Effector memory CD4-positive, alpha-beta T cell (primary cell): ENCODE measurements at regions not wholly inside any gene's neighbourhood (a gene's known extent, or its start where the extent isn't known, plus 50 kb on each side); places are given as distances from the start of the nearest gene placed in this dataset.
"Not testable (repeated sequence)": the region's sequence is repeated elsewhere in the genome, so short reads cannot be mapped to it uniquely, and the experiment has no call there.

Experiments used
- DNase-seq, 3 donors: peaks; one replicate each; pipeline ENCODE4 v3.0.0-alpha.2; 2020
- H3K27ac ChIP-seq: 2 replicates; pipeline ENCODE4 v1.7.0; 2013; ENCODE audit warnings: mild to moderate bottlenecking, low read length, moderate library complexity; ENCODE audit not compliant: insufficient read depth, poor library complexity, severe bottlenecking
- H3K27me3 ChIP-seq: replicated peaks from 2 replicates; pipeline ENCODE4 v1.7.0; 2013; ENCODE audit warnings: mild to moderate bottlenecking, low read length; ENCODE audit not compliant: insufficient read depth, control insufficient read depth, poor library complexity, severe bottlenecking
- H3K36me3 ChIP-seq: 2 replicates; pipeline ENCODE4 v1.7.0; 2013; ENCODE audit warnings: mild to moderate bottlenecking, low read length, moderate library complexity; ENCODE audit not compliant: control insufficient read depth, insufficient read depth
- H3K4me1 ChIP-seq: 2 replicates; pipeline ENCODE4 v1.7.0; 2013; ENCODE audit warnings: low read length, mild to moderate bottlenecking; ENCODE audit not compliant: control insufficient read depth, insufficient read depth, poor library complexity, severe bottlenecking
- H3K4me3 ChIP-seq: 2 replicates; pipeline ENCODE4 v1.7.0; 2013; ENCODE audit warnings: low read length, low read depth, mild to moderate bottlenecking; ENCODE audit not compliant: insufficient read depth, poor library complexity, severe bottlenecking
- H3K9me3 ChIP-seq: 2 replicates; pipeline ENCODE4 v1.7.0; 2013; ENCODE audit warnings: mild to moderate bottlenecking, low read length, moderate library complexity; ENCODE audit not compliant: control insufficient read depth

- Histone ChIP-seq H3K27me3 (no peaks in the 10 kb centered on the region), H3K4me3 (no peak overlapping the region), H3K36me3 (no peaks in the 10 kb centered on the region), H3K27ac (no peak overlapping the region), H3K9me3 (no peaks in the 10 kb centered on the region), H3K4me1 (no peaks in the 10 kb centered on the region)
- no peak for DNase-seq
These were observed 184.4 kb upstream of the CXorf66 start for GRCh38 chrX:140149761-140150160.

GRCh38 chrX:140141444-140142029 lies 176.2 kb upstream of the CXorf66 start:
- Histone ChIP-seq H3K36me3 (no peaks in the 10 kb centered on the region), H3K9me3 (no peaks in the 10 kb centered on the region), H3K4me1 (no peaks in the 10 kb centered on the region), H3K27ac (no peak overlapping the region), H3K4me3 (no peak overlapping the region), H3K27me3 (no peaks in the 10 kb centered on the region)
- peak in 1 of 3 donors; percentile 1 for DNase-seq

GRCh38 chrX:140138492-140138891 lies 173.2 kb upstream of the CXorf66 start:
- DNase-seq, H3K4me3 ChIP-seq, H3K9me3 ChIP-seq, H3K4me1 ChIP-seq, H3K27me3 ChIP-seq, H3K27ac ChIP-seq, H3K36me3 ChIP-seq: not testable (repeated sequence)

GRCh38 chrX:140138065-140138464 lies 172.7 kb upstream of the CXorf66 start:
- not testable (repeated sequence) for DNase-seq, H3K36me3 ChIP-seq, H3K27me3 ChIP-seq, H3K27ac ChIP-seq, H3K4me1 ChIP-seq, H3K9me3 ChIP-seq, H3K4me3 ChIP-seq

- Histone ChIP-seq H3K27ac (no peak overlapping the region), H3K36me3 (no peaks in the 10 kb centered on the region), H3K9me3 (no peaks in the 10 kb centered on the region), H3K4me3 (no peak overlapping the region), H3K27me3 (no peaks in the 10 kb centered on the region), H3K4me1 (no peaks in the 10 kb centered on the region)
- DNase-seq = no peak
These were observed 167.6 kb upstream of the CXorf66 start for GRCh38 chrX:140132937-140133336.

GRCh38 chrX:140123446-140123845 lies 158.1 kb upstream of the CXorf66 start:
- Histone ChIP-seq H3K27me3 (no peaks in the 10 kb centered on the region), H3K36me3 (no peaks in the 10 kb centered on the region), H3K27ac (no peak overlapping the region), H3K9me3 (no peaks in the 10 kb centered on the region), H3K4me3 (no peak overlapping the region), H3K4me1 (no peaks in the 10 kb centered on the region)
- DNase-seq = no peak

GRCh38 chrX:140114059-140114458 lies 148.7 kb upstream of the CXorf66 start:
- not testable (repeated sequence) for H3K27ac ChIP-seq, H3K36me3 ChIP-seq, H3K9me3 ChIP-seq, H3K4me3 ChIP-seq, DNase-seq, H3K27me3 ChIP-seq, H3K4me1 ChIP-seq

- H3K27me3 ChIP-seq = no peaks in the 10 kb centered on the region
- no peak overlapping the region for H3K4me3 ChIP-seq
- H3K9me3 ChIP-seq = no peaks in the 10 kb centered on the region
- H3K36me3 ChIP-seq = no peaks in the 10 kb centered on the region
- H3K27ac ChIP-seq = no peak overlapping the region
- H3K4me1 ChIP-seq = no peaks in the 10 kb centered on the region
- no peak for DNase-seq
These were observed 144.8 kb upstream of the CXorf66 start for GRCh38 chrX:140110081-140110650.

- DNase-seq = no peak
- no peak overlapping the region for H3K4me3 ChIP-seq
- H3K27me3 ChIP-seq = no peaks in the 10 kb centered on the region
- no peaks in the 10 kb centered on the region for H3K36me3 ChIP-seq
- no peak overlapping the region for H3K27ac ChIP-seq
- no peaks in the 10 kb centered on the region for H3K9me3 ChIP-seq
- H3K4me1 ChIP-seq = no peaks in the 10 kb centered on the region
These were observed 139.4 kb upstream of the CXorf66 start for GRCh38 chrX:140104760-140105159.

- no peaks in the 10 kb centered on the region for H3K9me3 ChIP-seq
- no peak overlapping the region for H3K4me3 ChIP-seq
- no peak overlapping the region for H3K27ac ChIP-seq
- H3K36me3 ChIP-seq = no peaks in the 10 kb centered on the region
- no peaks in the 10 kb centered on the region for H3K4me1 ChIP-seq
- no peaks in the 10 kb centered on the region for H3K27me3 ChIP-seq
- no peak for DNase-seq
These were observed 133.9 kb upstream of the CXorf66 start for GRCh38 chrX:140099221-140099620.
